GDM1 (cell line): ENCODE measurements at regions not wholly inside any gene's neighbourhood (a gene's known extent, or its start where the extent isn't known, plus 50 kb on each side); places are given as distances from the start of the nearest gene placed in this dataset.
"Not testable (repeated sequence)": the region's sequence is repeated elsewhere in the genome, so short reads cannot be mapped to it uniquely, and the experiment has no call there.

Experiments used
- DNase-seq: peaks from one replicate; lab custom pipeline; 2025; lab: John Stamatoyannopoulos, UW

DNA sequence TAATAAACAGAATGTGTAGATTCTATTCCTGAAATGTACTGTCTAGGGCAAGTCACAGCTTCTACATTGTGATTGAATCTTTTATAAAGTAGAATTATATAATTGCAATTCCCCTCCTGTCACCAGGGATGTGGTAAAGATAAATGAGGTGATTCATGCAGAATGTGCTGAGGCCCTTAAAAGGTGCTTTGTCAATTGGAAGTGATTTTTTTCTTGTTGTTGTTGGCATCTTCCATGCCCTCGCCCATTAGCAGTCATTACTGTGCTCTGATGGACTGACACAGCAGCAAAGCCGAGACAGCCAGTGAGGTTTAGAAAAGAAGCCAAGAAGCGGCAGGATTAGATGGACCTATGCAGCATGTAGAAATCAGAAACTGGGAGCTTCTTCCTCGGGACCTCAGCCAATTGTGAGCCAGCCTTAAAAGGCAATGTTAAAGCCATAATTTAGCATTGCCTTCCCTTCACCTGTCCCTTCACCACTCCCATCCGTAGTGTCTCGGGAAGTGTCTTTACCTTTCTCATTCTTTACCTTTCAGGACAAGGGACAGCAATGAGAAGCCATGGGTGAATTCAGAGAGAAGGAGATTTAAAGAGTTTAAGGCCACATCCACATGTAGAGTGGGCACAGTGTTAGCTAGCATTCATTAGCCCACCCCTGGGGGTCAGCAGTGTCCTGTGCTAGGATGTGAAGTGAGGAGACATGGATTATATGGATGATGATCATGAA is 257.8 kb downstream of the PLK2 start:
- no peak for DNase-seq

DNA sequence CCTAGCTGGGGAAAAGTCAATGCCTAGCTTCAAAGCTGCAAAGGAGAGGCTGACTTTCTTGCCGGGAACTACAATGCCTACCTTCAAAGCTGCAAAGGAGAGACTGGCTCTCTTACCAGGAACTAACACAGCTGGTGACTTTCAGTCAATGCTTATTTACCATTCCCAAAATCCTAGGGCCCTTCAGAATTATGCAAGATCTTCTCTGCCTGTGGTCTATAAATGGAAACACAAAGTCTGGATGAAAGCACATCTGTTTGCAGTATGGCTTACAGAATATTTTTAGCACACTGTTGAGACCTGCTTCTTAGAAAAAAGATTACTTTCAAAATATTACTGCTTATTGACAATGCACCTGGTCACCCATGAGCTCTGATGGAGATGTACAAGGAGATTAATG is 259.4 kb downstream of the PLK2 start:
- DNase-seq, result no peak

DNA sequence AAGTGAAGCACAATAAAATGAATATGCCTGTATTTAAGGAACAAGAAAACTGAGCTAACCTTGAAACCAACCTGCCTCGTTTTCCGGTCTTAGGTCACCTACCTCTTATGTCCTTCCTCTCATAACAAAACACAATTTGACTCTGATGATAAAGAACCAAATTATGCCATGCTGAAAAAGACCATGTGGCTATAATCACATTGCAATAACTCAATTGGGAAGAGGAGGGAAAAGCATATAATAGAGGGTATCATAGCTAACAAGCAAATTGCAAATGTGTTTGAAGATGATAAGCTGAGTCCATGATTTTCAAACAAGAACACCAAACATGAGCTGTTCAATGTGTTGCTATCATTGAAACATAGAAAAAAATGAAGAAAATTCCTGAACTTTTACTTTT is 260.8 kb downstream of the PLK2 start:
- DNase-seq, result no peak

DNA sequence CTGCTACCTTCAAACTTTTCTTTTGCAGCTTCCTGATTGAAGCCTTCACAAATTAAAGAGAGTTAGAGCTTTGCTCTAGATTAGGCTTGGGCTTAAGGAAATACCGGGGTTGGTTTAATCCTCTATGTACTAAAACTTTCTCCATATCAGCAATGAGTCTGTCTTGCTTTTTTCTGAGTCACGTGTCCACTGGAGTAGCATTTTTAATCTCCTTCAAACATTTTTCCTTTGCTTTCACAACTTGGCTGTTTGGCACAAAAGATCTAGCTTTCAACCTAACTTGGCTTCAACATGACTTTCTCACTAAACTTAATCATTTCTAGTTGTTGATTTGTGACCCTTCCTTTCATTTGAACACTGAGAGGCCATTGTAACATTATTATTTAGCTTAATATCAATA is 261.6 kb downstream of the PLK2 start:
- DNase-seq, result no peak

DNA sequence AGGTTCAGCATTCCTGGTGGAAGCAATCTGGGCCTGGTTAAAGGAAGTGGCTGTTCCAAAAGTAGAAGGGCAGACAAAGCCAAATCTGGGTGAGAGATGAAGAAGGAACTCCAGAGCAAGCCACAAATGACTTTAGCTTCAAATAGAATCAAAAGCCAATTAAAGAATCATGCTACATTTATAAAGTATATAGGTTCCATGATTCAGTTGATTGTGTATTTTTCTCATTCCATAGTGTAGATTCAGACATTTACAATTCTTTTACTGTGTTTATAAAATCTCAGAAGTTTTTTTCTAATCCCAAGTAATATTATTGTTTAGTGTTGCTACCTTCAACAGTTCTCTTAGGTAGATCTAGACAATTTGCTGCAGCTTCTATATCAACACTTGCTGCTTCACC is 262.0 kb downstream of the PLK2 start:
- no peak for DNase-seq

DNA sequence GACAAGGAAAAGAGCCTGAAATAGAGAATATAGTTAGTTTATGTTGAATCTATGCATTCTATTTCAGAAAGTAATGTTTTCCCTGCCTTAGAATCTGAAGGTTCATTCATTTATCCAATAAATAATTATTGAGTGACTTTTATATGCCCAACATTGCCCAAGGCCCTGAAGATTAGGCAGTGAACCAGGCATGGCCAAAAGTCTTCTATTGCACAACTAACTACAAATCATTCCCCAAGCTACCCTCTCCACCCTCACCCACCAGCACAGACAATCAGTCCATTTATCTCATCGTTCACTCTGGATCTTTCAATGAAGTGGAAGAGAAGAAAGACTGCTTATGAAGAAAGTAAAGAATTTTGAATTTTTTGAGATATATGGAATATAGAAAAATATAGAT is 268.4 kb downstream of the PLK2 start:
- no peak for DNase-seq

DNA sequence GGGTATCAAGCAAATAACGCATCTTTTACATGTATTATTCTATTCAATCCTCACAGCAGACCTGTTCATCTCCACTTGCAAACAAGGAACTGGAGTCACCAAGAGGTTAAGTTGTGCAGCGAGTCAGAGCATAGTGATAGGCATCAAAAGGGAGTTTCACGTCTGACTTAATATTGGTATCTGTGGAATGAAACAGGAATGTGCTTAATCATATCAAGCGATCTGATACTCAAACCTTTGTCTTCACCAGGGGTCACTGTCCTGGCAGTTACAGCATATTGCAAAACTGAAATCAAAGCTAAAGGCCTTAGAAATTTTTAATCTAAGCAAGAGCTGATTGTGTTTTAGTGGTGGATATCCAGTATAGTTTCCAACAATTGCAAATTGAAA is 271.6 kb downstream of the PLK2 start:
- DNase-seq, result no peak

DNA sequence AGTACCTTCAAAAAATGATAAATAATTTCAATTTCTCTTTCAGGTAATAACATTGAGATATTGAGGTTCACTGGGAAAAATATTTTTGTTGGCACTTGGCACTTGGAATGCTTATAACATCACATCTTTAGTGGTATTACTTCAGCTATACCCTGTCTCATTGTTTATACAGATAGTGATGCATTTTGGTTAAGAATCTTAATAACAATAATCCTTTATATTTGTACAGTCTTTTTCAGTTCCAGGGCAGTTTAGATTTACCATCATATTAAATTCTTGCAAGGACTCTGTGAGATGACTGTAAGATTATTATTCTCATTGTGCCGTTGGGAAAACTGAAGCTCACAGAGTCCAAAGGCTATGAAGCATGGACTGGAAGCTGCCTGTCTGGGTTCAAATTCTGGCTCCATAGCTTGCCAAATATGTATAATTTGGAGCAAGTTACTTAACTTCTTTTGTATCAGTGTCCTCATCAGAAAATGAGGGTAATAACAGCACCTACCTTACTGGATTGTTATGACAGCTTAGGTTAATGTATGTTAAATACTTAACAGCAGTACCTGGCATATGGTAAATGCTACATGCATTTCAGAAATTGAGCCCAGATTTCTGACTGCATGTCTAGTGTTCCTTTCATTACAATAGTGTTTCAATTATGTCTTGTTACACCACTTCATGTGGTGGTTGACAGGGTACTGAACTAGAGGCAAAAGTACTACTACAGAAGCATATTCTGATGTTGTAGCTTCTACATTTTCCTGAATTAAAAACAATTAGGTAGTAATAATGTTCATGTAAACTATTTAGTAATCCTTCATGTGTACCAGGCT is 272.2 kb downstream of the PLK2 start:
- no peak for DNase-seq

DNA sequence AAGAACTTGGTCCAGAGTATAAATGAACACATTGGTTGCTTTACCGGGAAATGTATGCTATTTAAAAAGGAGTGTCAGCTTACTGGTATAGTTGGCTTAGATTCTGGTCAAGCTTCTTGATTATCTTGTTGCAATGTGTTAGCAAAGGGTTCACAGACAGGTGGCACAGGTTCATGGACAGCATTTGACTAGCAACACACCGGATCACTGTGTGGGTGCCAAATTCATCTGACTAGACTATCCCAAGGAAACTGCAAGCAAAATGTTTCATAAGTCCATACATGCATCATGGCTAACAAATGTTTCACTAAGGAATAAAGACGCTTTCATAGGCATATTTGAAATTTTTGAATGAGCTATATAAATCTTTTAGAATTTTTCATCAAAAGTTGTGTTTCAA is 274.1 kb downstream of the PLK2 start:
- no peak for DNase-seq

DNA sequence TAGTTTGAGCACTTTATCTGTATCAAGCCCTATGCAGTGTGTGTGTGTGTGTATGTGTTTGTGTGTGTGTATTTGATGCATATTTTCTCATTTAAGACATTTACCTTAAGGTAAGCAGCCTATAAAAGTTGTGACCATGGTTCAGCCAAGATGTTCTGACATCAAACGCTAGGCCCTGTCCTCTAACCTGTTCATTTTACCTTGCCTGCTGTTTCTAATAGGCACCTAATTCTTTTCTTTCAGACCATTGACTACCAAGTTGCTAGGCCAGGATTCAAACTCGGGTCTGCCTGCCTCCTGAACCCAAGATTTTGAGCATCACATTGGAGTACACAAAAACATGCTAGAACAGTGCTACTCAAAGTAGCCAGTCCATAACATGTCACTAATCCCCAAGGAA is 274.5 kb downstream of the PLK2 start:
- DNase-seq, result no peak

DNA sequence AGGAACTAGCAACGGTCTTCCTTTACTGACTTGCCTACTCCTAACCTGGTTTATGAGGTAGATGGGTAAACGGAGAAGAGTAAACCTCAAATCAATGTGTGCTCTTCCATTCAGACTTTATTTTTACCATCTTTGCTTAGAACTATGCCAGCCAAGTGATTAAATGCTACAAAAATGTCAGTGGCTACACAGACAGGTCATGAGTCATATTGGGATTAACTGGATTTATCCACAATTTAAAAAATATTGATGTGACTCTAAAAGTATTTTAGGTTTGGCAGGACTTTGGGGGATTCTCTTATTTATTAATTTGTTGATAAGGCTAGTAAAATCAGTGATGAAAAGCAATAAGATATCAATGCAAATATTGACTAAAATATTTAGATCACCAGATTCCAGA is 275.0 kb downstream of the PLK2 start:
- DNase-seq, result no peak

DNA sequence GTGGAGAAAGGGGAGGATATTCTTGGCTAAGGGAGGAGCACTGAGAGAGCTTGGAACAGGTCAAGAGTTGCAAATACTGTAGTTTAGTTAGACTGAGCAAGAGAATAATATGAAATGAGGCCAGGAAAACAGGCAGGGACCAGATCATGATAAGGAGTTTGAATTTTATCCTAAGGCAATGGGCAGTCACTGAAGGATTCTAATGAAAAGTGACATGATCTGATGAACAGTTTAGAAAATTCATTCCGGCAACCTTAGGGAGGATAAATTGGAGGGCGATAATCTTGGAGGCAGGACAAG is 276.1 kb downstream of the PLK2 start:
- DNase-seq, result no peak

DNA sequence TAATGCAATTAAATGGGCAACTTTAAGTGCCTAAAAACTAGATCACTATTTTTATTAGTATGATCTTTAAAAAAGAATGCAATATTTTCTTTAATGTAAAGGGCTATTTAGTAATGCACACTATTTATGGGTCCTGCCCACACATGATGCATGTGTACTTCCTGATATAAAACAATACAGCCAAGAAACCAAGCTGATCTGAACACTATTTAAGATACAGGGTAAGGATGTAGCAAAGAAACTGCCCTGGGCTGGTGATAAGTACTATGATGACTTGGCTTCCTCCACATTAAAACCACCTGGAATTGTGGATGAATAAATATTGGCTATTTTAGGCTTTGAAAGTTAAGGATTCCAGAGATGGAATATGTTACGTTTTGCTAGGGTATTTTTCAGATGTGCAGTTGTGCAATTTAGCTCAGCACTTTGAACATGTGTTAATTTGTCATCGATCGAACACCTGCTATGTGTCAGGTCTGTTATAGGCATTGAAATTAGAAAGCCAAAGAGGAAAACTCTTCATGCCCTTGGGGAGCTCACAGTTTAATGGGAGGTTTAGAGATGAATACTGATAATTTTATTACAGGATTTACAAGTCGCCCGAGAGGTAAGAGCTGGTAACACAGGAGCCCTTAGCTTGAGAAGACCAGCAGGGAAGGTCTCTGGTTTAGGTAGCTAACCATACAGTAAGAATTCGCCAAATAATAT is 276.7 kb downstream of the PLK2 start:
- no peak for DNase-seq

DNA sequence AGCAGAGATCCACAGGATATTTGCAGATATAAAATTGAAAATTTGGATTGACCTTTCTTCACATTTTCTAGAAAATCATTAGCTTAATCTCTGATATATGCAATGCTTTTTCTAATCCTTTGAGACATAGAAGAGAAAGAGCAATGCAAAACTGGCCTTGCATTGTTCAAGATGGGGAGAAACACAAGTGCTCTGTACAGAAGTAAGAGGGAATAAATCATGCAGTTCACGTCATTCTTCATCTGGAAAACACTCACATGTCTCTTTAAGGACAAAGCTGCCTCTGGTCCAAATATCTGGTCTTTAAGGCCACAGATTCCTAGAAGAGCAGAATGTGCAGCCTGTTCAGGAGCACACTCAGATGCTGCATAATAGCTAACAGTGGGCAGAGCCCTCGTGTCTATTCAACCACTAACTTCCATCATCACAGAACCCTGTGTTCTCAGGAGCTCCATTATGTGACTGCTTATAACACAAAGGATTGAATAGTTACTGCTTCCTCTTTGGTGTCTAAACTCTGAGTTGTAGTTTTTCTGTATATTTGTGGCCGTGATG is 277.5 kb downstream of the PLK2 start:
- DNase-seq, result no peak

DNA sequence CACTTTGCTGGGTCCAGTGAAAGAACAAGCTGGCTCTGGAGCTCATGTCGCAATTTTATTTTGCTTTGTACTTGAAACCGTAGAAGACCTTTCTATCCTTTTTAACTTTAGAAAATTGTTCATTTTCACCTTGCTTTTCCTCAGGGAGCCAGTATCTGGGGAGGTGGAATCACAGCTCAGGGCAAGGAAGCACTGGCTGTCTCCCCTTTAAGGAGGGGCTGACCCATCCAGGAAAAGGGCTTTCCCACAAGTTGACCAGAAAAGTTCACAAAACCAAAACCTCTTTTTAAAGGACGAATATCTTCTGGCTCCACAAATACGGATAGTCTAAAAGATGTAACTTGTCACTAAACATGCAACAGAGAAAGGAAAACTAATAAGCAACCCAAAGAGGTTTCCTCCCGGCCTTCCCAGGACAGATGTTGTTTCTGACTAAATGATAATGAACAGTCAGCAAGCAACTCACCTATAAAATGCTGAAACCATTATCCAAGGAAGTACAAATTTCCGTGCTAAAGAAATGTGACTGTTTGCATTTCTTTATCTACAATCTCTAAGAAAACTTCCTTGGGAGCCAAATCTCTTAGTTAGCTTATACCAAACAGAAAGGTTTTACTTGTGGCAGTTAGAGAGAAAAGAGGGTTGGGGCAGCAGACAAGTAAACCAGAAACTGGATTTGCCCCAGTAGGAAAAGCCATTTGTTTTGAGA is 278.2 kb downstream of the PLK2 start:
- no peak for DNase-seq

DNA sequence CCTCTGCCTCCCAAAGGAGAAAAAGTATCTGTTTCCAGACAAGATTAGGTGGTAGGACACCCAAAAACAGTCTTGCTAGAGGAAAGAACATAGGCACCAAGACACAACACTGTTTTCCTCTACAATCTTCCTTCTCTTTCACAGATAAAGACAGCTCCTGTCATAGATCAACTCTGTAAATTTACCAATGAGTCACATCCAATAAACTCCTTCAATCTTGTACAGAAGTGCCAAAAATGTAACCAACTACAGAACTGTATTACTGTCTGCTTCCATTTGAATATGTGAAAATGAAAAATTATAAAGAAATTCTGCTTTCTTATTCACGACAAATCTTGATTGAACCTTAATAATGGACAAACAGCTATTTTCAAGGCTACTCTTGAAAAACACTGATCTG is 286.9 kb downstream of the PLK2 start:
- DNase-seq, result no peak

DNA sequence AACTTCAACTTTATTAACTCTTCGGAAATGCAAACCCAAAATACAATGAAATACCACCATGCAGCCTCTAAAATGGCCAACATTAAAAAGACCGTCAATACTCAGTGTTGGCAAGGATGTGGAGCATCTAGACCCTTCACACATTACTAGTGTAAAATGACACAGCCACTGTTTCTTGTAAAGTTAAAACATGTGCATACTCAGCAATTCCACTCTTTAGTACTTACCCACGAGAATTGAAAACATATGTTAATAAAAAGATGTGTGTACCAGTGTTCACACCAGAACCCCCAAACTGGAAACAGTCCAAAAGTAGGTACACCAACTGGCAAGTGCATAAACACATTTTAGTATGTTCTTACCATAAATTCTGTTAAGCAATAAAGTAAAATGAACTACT is 294.7 kb downstream of the PLK2 start:
- no peak for DNase-seq

DNA sequence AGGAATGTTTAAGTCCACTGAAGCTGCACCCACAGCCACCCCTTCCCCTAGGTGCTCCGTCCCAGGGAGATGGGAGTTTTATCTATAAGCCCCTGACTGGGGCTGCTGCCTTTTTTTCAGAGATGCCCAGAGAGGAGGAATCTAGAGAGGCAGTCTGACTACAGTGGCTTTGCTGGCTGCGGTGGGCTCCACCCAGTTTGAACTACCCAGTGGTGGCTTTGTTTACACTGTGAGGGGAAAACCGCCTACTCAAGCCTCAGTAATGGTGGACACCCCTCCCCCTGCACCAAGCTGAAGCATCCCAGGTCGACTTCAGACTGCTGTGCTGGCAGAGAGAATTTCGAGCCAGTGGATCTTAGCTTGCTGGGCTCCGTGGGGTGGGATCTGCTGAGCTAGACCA is 298.0 kb downstream of the PLK2 start:
- not testable (repeated sequence) for DNase-seq

DNA sequence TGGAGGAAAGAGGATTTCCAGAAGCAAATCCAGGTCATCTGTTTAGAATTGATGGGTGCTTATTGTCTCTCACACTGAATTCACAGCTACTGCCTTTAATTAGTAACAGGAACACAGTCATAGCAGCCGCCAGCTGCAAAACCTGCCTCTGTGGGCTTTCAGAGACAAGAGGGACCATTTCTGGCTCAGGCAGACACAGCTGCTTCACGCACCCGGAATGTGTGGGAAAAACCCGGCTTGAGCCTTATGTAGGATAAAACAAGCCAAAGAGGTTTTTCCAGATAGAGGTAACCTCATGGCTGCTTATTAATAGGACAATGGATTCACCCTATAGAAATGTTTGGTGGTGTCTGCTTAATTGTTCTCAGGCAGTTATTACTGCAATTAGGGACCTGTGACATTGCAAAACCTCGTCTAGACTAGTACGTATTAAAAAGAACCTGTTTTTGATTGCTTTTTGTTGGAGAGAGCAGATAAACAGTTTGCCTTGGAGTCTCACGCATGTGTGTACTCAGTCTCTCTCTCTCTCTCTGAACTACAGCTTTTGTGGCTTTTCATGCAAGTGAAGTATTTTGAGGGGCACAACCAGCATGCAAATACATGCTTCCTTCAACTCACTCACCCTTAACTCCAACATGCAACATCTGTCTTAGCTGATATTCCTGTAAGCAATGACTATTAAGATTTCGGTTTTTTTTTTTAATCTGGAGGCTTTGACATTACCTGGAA is 302.7 kb downstream of the PLK2 start:
- no peak for DNase-seq

DNA sequence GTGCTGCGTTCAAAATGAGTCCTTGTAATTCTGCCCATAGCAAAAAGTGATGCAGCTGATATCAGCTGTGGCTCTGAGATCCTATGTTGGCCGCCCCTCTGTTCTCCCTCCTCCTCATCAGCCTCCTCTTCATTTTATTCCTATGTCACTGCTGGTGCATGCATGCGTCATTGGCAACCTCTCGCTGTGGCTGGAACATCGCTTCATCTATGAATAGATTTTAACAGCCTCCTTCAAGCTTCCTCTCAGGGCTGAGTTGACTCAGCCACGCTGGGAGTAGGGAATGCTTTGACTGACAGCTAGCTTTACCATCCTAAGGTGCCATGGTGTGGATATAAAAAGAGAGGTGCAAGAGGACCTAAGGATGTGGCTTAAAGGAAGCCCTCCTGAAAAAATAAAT is 303.5 kb downstream of the PLK2 start:
- no peak for DNase-seq

DNA sequence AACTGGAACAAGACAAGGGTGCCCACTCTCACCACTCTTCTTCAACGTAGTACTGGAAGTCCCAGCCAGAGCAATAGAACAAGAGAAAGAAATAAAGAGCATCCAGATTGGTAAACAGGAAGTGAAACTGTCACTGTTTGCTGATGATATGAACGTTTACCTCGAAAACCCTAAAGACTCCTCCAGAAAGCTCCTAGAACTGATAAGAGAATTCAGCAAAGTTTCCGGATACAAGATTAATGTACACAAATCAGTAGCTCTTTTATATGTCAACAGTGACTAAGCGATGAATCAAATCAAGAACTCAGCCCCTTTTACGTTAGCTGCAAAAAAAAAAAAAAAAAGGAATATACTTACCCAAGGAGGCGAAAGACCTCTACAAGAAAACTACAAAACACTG is 306.6 kb downstream of the PLK2 start:
- no peak for DNase-seq

DNA sequence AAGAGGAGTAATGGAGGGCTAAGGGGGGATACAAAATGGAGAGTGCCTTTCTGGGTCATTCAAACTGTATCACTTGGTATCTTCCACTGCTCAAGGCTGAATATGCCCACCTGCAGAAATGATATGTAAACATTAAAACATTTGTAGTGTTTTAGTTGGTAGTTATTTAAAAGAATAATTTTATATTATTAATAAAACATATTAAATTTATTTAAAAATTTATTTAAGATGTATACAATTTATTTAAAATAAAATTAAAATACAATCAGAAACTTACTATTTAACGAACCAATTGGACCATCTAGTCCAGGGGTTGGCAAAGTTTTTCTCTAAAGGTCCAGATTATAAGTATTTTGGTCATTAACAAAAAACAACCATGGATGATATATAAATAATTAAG is 308.5 kb downstream of the PLK2 start:
- DNase-seq, result no peak
